Brain microvascular endothelial cell (primary cell): ENCODE measurements at regions not wholly inside any gene's neighbourhood (a gene's known extent, or its start where the extent isn't known, plus 50 kb on each side); places are given as distances from the start of the nearest gene placed in this dataset.

Source experiments
- DNase-seq: peaks from one replicate; pipeline ENCODE4 v3.0.0-alpha.2; 2020
- H3K27ac ChIP-seq: fragments of 250-450 bp; sonication (Bioruptor Pico); 2 replicates; pipeline ENCODE4 v1.5.1; 2020; ENCODE audit warnings: mild to moderate bottlenecking, moderate library complexity
- H3K27me3 ChIP-seq: fragments of 250-450 bp; sonication (Bioruptor Pico); replicated peaks from 2 replicates; pipeline ENCODE4 v1.5.1; 2020; ENCODE audit warnings: mild to moderate bottlenecking
- H3K36me3 ChIP-seq: fragments of 250-450 bp; sonication (Bioruptor Pico); replicated peaks from 2 replicates; pipeline ENCODE4 v1.5.1; 2020; ENCODE audit warnings: mild to moderate bottlenecking
- H3K4me3 ChIP-seq: 2 replicates; pipeline ENCODE4 v1.5.1; 2011; ENCODE audit warnings: low read depth, mild to moderate bottlenecking, control low read depth, low read length, moderate library complexity
- in situ Hi-C: cut with HindIII; loops from 2 replicates; pipeline ENCODE4 v1.10.0; 2017; ENCODE audit warnings: low sequenced_read_pairs, low pct_ligation_motif_present
- TF ChIP-seq, protein P1 (sequence below): IDR thresholded peaks from 2 replicates; pipeline ENCODE4 v1.5.1; 2011; ENCODE audit warnings: low read depth, mild to moderate bottlenecking, moderate library complexity, low read length, control low read depth, inconsistent platforms; ENCODE audit errors: missing control alignments

DNA sequence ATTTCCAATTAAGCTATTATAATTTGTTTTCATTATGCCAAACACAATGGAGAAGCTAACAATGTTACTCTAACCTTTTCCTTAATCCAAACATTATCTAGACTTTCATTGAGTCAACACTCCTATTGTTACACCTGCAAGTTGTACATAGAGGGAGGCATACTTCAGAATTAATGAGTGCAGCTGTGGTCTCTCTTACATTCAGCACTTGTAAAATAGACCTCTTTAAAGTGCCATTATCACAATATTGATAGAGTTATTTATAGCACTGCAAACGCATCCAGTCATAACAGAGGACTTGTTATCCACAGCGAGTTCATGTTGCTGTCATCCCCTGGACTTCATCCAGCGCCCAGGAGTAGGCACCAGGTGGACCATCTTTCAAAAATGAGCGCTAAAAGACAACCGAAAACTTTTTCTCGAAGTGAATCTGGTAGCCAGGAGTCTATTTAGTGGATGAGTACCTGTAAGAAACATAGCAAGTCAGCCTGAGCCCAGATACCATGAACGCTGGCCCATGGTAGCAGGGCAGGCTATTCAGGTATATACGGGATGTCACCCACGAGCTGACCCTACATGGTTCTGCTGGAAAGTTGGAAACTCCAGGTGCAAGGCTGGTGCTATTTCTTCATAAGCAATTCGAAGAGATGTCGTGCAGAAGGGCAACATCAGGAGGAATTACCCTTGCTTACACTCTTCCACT lies 70.6 kb upstream of the NFIA start:
- H3K27ac ChIP-seq, result no peak overlapping the region
- in situ Hi-C loops, result no loop called here
- H3K4me3 ChIP-seq, result no peak overlapping the region
- no peaks in the 10 kb centered on the region for H3K36me3 ChIP-seq
- no peak for DNase-seq
- H3K27me3 ChIP-seq, result no peaks in the 10 kb centered on the region
- TF ChIP-seq, protein P1, sequence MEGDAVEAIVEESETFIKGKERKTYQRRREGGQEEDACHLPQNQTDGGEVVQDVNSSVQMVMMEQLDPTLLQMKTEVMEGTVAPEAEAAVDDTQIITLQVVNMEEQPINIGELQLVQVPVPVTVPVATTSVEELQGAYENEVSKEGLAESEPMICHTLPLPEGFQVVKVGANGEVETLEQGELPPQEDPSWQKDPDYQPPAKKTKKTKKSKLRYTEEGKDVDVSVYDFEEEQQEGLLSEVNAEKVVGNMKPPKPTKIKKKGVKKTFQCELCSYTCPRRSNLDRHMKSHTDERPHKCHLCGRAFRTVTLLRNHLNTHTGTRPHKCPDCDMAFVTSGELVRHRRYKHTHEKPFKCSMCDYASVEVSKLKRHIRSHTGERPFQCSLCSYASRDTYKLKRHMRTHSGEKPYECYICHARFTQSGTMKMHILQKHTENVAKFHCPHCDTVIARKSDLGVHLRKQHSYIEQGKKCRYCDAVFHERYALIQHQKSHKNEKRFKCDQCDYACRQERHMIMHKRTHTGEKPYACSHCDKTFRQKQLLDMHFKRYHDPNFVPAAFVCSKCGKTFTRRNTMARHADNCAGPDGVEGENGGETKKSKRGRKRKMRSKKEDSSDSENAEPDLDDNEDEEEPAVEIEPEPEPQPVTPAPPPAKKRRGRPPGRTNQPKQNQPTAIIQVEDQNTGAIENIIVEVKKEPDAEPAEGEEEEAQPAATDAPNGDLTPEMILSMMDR, result no peak

GRCh38 chr1:61007534-61008364 lies 74.6 kb upstream of the NFIA start:
- no peaks in the 10 kb centered on the region for H3K27me3 ChIP-seq
- no peak overlapping the region for H3K27ac ChIP-seq
- no peaks in the 10 kb centered on the region for H3K36me3 ChIP-seq
- in situ Hi-C loops, result no loop called here
- H3K4me3 ChIP-seq, result no peak overlapping the region
- no peak for DNase-seq
- TF ChIP-seq, protein P1, result no peak

GRCh38 chr1:61005614-61006580 lies 76.5 kb upstream of the NFIA start:
- in situ Hi-C loops, result no loop called here

GRCh38 chr1:61004262-61005003 lies 77.9 kb upstream of the NFIA start:
- in situ Hi-C loops, result no loop called here

More at GRCh38 chr1:61005614-61006580, 76.5 kb upstream of the NFIA start:
- no peaks in the 10 kb centered on the region for H3K27me3 ChIP-seq
- no peak overlapping the region for H3K27ac ChIP-seq
- no peaks in the 10 kb centered on the region for H3K36me3 ChIP-seq
- DNase-seq, result no peak
- H3K4me3 ChIP-seq, result no peak overlapping the region
- TF ChIP-seq, protein P1, result no peak

More at GRCh38 chr1:61004262-61005003, 77.9 kb upstream of the NFIA start:
- no peak overlapping the region for H3K27ac ChIP-seq
- H3K27me3 ChIP-seq, result no peaks in the 10 kb centered on the region
- H3K4me3 ChIP-seq, result no peak overlapping the region
- H3K36me3 ChIP-seq, result no peaks in the 10 kb centered on the region
- DNase-seq, result no peak
- TF ChIP-seq, protein P1, result no peak
